GM18858 (cell line): ENCODE measurements at regions not wholly inside any gene's neighbourhood (a gene's known extent, or its start where the extent isn't known, plus 50 kb on each side); places are given as distances from the start of the nearest gene placed in this dataset.

ENCODE experiments used
- ATAC-seq: cut with Tn5 transposase; IDR thresholded peaks from one replicate; pipeline ENCODE4 v1.9.1; 2021; ENCODE audit not compliant: unreplicated experiment

GRCh38 chr18:4653418-4653817 is 198.3 kb upstream of the DLGAP1 start:
- ATAC-seq, result no peak

- ATAC-seq, result no peak
Measured at GRCh38 chr18:4641771-4642368, 186.8 kb upstream of the DLGAP1 start.

- ATAC-seq, result no peak
Measured at GRCh38 chr18:4640349-4641012, 185.4 kb upstream of the DLGAP1 start.

GRCh38 chr18:4639628-4640310 is 184.7 kb upstream of the DLGAP1 start:
- ATAC-seq, result peak; percentile 88

- no peak for ATAC-seq
Measured at GRCh38 chr18:4638680-4639079, 183.6 kb upstream of the DLGAP1 start.

- no peak for ATAC-seq
Measured at GRCh38 chr18:4637876-4638275, 182.8 kb upstream of the DLGAP1 start.

- ATAC-seq, result no peak
Measured at GRCh38 chr18:4636967-4637366, 181.9 kb upstream of the DLGAP1 start.

GRCh38 chr18:4631239-4631638 is 176.1 kb upstream of the DLGAP1 start:
- no peak for ATAC-seq

GRCh38 chr18:4605212-4605611 is 150.1 kb upstream of the DLGAP1 start:
- no peak for ATAC-seq

- ATAC-seq, result no peak
Measured at GRCh38 chr18:4603955-4604354, 148.8 kb upstream of the DLGAP1 start.

- no peak for ATAC-seq
Measured at GRCh38 chr18:4599312-4599711, 144.2 kb upstream of the DLGAP1 start.

- no peak for ATAC-seq
Measured at GRCh38 chr18:4597301-4597700, 142.2 kb upstream of the DLGAP1 start.

- no peak for ATAC-seq
Measured at GRCh38 chr18:4593895-4594294, 138.8 kb upstream of the DLGAP1 start.

GRCh38 chr18:4593459-4593858 is 138.4 kb upstream of the DLGAP1 start:
- no peak for ATAC-seq

- ATAC-seq, result no peak
Measured at GRCh38 chr18:4589056-4589800, 134.1 kb upstream of the DLGAP1 start.

- no peak for ATAC-seq
Measured at GRCh38 chr18:4587204-4587603, 132.1 kb upstream of the DLGAP1 start.

GRCh38 chr18:4586731-4587130 is 131.6 kb upstream of the DLGAP1 start:
- ATAC-seq, result no peak

- ATAC-seq, result no peak
Measured at GRCh38 chr18:4582431-4583335, 127.6 kb upstream of the DLGAP1 start.

GRCh38 chr18:4581966-4582365 is 126.9 kb upstream of the DLGAP1 start:
- ATAC-seq, result no peak

- no peak for ATAC-seq
Measured at GRCh38 chr18:4578449-4578848, 123.3 kb upstream of the DLGAP1 start.

GRCh38 chr18:4573735-4574134 is 118.6 kb upstream of the DLGAP1 start:
- ATAC-seq, result no peak
